Activated effector memory CD4-positive, alpha-beta T cell treated with Interleukin-2 at 50 U/mL for 16 hours (primary cell): ENCODE measurements at regions not wholly inside any gene's neighbourhood (a gene's known extent, or its start where the extent isn't known, plus 50 kb on each side); places are given as distances from the start of the nearest gene placed in this dataset.

Experiments
- DNase-seq: peaks from one replicate; pipeline ENCODE4 v3.0.0-alpha.2; 2020

DNA sequence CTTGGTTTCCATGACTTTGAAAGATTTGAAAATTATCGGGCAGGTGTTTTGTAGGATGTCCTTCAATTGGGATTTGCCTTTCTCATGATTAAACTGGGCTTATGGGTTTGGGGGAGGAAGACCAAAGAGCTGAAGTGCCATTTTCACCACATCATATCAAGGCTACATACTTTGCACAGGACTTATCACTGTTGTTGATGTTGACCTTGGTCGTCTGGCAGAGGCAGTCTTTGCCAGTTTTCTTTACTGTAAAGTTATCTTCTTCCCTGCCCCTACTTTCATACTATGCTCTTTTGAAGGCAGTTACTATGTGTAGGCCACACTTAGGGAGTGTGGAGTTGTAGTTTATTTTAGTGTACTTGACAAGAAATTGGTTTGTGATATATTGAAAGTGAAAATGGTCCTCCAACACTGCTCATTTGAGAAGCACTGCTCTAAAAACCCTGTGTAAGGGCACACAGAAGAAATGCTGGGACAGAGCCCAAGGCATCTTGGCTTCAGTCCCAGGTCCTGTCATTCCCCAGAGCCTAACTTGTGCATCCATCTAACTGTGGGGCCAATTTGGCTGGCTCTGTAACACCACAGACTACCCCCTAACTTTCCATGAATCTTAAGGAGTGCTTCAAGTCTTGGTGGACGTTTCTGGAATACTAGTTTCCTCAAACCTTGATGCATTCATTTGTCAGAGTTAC, 384.9 kb downstream of the KCNRG start:
- DNase-seq: no peak

- no peak for DNase-seq
Observed at GRCh38 chr13:50401049-50401505, 385.8 kb downstream of the KCNRG start.

GRCh38 chr13:50401721-50402465, 386.6 kb downstream of the KCNRG start:
- DNase-seq: no peak

GRCh38 chr13:50403311-50403710, 388.1 kb downstream of the KCNRG start:
- DNase-seq: no peak

- DNase-seq: no peak
Observed at GRCh38 chr13:50404116-50404515, 388.9 kb downstream of the KCNRG start.

GRCh38 chr13:50404769-50405168, 389.5 kb downstream of the KCNRG start:
- no peak for DNase-seq

GRCh38 chr13:50406831-50407230, 391.6 kb downstream of the KCNRG start:
- DNase-seq: no peak

DNA sequence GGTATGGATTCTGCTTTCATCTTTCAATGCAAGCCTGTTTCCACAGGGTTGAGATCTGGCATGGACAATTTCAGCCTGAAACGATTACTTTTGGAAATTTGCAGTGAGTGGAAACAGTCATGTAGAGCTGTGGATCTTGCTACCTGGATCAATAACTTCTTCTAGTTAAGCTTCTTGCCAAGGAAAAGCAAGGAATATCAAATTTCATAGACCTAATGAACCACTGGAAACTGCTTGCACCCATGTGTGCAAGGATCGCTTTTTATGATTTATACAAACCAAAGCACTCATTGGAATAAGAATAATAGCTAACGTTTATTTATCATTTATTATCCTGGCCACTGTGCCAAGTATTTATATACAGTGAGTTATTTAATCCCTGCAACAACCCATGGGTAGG, 392.8 kb downstream of the KCNRG start:
- no peak for DNase-seq

GRCh38 chr13:50409220-50409619, 394.0 kb downstream of the KCNRG start:
- DNase-seq: no peak

DNA sequence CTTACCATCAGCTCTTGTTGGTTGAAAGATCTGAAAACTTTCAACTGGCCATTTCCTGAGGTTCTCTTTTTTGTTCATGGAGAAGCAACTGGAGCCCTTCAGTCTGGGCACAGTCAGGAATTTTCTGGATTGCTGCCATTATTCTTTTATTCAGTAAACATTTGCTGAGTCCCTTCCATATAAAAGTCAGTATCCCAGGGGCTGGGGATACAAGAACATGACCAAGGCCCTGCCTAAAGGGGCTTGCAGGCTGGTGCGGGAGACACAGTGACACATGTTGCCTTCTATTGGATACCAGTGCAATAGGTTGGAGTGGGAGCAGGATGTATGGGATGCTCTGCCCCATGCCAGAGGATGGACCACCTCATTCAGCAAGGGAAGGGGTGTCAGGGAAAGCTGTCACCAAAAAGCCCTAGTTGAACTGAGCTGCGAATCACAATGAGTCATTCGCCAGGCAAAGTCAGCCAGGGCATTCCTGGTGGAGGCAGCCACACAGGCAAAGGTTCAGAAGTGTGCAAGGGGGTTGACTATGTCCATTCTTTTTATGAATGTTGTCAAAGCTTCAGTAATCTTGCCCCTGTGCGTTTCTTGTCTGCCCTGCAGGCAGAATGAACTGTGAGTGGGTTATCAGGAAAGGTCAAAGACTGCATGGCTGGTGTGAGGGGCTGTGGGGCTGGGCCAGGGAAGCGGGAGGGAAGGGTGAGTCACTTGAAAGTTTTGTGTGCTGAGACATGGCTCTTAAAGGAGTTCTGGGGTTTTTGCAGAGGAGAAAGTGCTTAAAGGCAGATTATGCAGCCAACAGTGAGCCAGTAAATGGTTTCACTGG, 395.9 kb downstream of the KCNRG start:
- no peak for DNase-seq

- DNase-seq: no peak
Observed at GRCh38 chr13:50412046-50412617, 396.9 kb downstream of the KCNRG start.

DNA sequence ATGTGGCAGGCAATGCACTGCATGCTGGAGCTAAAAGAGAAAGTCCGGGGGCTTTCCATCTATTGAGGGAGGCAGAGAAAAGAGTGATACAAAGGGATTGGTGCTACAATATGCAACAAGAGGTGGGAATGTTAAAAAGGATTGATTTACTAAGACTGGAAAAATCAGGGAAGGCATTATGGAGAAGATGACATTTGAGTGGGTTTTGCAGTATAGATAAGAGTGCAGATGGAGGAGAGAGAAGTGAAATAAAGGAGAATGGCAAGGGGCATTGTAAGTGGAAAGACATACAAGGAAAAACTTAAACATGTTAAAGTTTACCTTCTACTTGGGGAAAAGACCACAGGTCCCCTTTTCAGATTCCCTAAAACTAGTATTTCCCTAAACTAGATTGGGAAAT, 399.4 kb downstream of the KCNRG start:
- no peak for DNase-seq

GRCh38 chr13:50415428-50415827, 400.2 kb downstream of the KCNRG start:
- no peak for DNase-seq

DNA sequence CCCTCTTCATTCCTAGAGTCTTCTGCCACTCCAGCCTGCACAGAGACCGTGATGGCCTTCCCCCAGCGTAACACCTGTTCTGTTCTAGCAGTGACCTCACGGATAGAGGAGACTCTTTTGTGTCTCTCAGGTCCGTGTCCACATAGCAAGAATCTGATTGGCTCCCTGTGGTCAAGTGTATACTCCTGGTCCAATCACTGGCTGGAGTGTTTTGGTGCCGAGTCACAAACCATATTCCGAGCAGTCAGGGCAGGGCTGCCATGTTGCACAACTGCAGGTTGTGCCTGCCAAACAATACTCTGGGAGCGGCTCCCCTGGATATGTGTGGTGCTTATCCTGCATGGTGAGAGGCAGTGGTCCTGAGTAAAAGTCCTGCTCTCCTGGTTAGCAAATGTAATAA, 402.4 kb downstream of the KCNRG start:
- no peak for DNase-seq

DNA sequence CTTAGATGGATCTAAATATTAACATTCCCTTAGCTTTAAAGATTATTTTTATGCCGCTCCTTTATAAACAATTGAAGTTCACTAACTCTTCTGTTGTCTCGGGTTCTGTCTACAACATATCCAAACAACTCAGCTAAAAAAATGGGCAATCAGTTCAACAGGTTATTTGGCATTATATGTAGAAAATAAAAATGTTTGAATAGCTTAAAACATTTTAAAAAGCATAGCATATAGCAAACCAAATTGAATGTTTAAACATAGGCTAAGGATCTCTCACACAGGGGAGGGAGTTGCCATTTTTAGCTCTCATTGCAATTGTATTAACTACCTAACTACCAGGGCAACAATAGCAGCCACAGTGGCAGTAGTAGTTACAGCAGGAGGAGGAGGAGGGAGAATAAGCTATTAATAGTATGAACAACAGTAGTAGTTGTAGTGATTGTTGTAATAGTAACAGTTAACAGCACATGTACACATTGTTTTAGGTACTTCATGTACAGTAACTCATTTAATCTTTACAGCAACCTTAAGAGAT, 404.2 kb downstream of the KCNRG start:
- no peak for DNase-seq

- DNase-seq: no peak
Observed at GRCh38 chr13:50419896-50420295, 404.7 kb downstream of the KCNRG start.

DNA sequence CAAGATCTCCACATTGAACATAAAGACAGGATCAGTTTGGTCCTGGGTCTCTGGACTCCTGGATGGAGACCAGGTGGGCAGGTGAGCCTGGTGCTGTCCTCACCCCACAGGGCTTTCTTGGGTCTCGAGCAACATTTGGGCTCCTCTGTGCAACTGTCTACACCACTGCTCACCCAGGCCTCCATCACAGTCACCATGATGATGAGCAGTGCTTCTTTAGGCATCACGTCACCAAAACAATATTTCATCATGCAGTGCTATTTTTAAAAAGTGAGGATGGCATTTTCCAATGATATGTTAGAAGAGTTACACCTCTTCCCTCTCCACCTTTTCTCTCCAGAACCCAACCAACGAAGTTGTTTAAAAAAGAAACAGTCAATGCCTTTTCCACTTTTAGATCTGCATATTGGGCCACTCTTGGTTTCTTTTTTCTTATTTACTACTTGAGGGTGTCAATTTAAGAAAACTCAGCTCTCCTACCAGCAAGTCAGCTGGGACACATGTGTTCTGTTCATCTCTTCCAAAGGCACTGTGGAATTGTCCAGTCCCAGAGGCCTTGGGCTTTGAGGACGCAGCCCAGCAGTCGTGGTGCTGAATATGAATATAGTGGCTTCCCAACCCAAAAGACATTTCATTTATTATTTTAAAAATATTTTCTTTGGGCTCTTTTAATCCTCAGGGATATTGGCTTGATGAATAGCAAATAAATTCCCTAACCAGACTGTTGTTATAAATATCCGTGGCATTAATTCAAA, 405.7 kb downstream of the KCNRG start:
- DNase-seq: no peak

GRCh38 chr13:50421473-50422130, 406.4 kb downstream of the KCNRG start:
- no peak for DNase-seq

DNA sequence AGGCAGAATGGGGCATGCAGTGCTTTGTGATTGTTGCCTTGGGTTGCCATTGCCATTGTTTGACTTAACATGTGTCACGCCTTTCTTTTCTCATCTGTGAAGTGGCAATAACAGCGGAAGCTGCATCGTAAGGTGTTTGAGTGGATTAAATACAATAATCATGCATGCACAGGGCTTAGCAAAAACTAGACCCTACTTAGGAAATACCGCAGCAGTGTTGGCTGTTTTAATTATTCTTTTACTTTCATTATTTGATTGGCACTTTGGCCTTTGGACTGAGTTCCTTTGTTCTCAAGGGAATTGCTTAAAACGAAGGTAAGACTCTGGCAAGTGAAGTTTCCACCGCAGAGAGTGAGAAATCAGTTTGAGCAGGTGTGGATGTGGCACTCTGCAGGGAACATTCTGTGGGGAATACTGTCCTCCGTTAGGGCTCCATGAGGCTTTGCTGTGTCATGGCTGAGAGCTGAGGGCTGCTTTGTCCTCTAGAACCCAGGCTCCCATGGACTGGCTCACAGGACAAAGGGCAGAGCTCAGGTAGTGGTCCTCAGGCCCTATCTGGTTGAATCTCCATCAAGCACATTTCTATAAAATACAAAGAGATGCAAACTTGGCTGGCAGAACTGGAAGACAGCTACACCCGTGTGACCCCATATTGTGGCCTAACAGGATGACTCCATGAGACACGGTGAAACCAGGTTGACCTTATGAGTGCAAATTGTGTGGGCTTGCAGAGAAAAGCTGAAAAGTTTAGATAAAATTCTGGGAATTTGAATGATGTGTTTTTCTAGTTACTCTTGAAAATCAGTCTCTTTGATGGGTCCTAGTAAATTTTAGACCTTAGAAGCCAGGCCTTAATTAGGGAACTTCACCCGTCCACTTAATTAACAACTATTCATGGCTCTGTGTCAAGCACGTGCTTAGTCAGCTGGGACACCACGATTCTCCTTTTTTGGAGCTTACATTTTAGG, 407.2 kb downstream of the KCNRG start:
- no peak for DNase-seq

DNA sequence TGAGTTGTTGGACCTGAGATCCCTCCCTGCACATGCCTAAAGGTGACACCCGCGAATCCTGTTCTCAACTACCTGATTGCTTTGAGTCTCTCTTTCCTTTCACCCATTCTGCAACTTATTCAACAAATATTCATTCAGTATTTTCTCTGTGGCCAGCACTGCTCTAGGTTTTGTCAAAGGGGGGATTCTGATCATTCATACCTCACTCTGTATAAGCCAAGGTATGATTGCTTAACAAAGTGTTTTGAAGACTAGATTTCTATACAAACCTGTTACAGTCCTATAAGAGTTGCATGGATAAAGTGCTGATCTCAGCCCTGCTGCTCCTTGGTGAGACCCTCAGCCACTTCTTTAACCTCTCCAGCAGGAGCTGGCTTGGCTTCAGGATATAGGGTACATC, 409.7 kb downstream of the KCNRG start:
- no peak for DNase-seq
